SK-N-SH (cell line): ENCODE measurements at regions not wholly inside any gene's neighbourhood (a gene's known extent, or its start where the extent isn't known, plus 50 kb on each side); places are given as distances from the start of the nearest gene placed in this dataset.

Experiments used
- CTCF ChIA-PET: fragments of 300-600, 350-600 bp; formaldehyde crosslinking; extraction: SDS; loops from one replicate; lab custom pipeline; 2021; lab: Yijun Ruan, JAX
- POLR2A ChIA-PET: fragments of 350-600 bp; sonication (Branson Sonifier 250); formaldehyde crosslinking; extraction: SDS; loops from one replicate; lab custom pipeline; 2020; ENCODE audit warnings: antibody characterized with exemption, inconsistent platforms; lab: Yijun Ruan, JAX
- DNase-seq: peaks from one replicate; pipeline ENCODE4 v3.0.0; 2012
- H2AFZ ChIP-seq: fragments of 200-600 bp; sonication (generic); 2 replicates; pipeline ENCODE4 v1.8.1; 2016; ENCODE audit warnings: antibody characterized with exemption, mild to moderate bottlenecking, low read depth
- H3F3A ChIP-seq: fragments of 200-600 bp; sonication (generic); replicated peaks from 2 replicates; pipeline ENCODE3; 2016; ENCODE audit warnings: antibody characterized with exemption, mild to moderate bottlenecking; ENCODE audit not compliant: insufficient read depth
- H3K27ac ChIP-seq, 2 experiments: fragments of 200-500 bp in 1 of 2; fragments of 200-600 bp in 1 of 2; sonication (Bioruptor generic) in 1 of 2; sonication (generic), shearing (Covaris generic) in 1 of 2; 2 replicates each; pipeline versions ENCODE4 v1.5.1 to v1.6.1; 2014 to 2016; ENCODE audit warnings: low read depth in 2 of 2, inconsistent platforms in 1 of 2, low read length in 1 of 2, mild to moderate bottlenecking in 1 of 2, mixed read lengths in 1 of 2
- H3K27me3 ChIP-seq: fragments of 200-600 bp; sonication (generic), shearing (Covaris generic); 2 replicates; pipeline ENCODE4 v1.6.1; 2016; ENCODE audit warnings: mixed run types; ENCODE audit not compliant: insufficient read depth
- H3K36me3 ChIP-seq, 2 experiments: fragments of 200-500 bp in 1 of 2; fragments of 200-600 bp in 1 of 2; sonication (Bioruptor generic) in 1 of 2; sonication (generic) in 1 of 2; replicated peaks in 1 of 2; 2 replicates each; pipeline versions ENCODE3 to v1.5.1; 2014 to 2016; ENCODE audit warnings: low read length in 1 of 2, mild to moderate bottlenecking in 1 of 2; ENCODE audit not compliant: insufficient read depth in 2 of 2, control insufficient read depth in 1 of 2
- H3K4me1 ChIP-seq, 2 experiments: fragments of 200-500 bp in 1 of 2; fragments of 200-600 bp in 1 of 2; sonication (Bioruptor generic) in 1 of 2; sonication (generic), shearing (Covaris generic) in 1 of 2; 2 replicates each; pipeline versions ENCODE4 v1.5.1 to v1.6.1; 2014 to 2016; ENCODE audit warnings: low read depth in 1 of 2, low read length in 1 of 2, mixed run types in 1 of 2; ENCODE audit not compliant: insufficient read depth in 2 of 2, control insufficient read depth in 1 of 2
- H3K4me2 ChIP-seq: fragments of 200-600 bp; sonication (generic), shearing (Covaris generic); 2 replicates; pipeline ENCODE4 v1.6.1; 2017; ENCODE audit warnings: mixed run types
- H3K4me3 ChIP-seq, 2 experiments: fragments of 200-500 bp in 1 of 2; fragments of 200-600 bp in 1 of 2; sonication (Bioruptor generic) in 1 of 2; sonication (generic), shearing (Covaris generic) in 1 of 2; 2 replicates each; pipeline versions ENCODE4 v1.5.1 to v1.8.1; 2014 to 2016; ENCODE audit warnings: low read depth in 2 of 2, inconsistent platforms in 1 of 2, low read length in 1 of 2, mild to moderate bottlenecking in 1 of 2, mixed read lengths in 1 of 2, moderate library complexity in 1 of 2
- H3K79me2 ChIP-seq: fragments of 200-600 bp; sonication (generic); 2 replicates; pipeline ENCODE4 v1.8.1; 2017; ENCODE audit warnings: mild to moderate bottlenecking; ENCODE audit not compliant: insufficient read depth
- H3K9ac ChIP-seq: fragments of 200-600 bp; sonication (generic); 2 replicates; pipeline ENCODE4 v1.6.1; 2017; ENCODE audit warnings: mixed run types
- H3K9me2 ChIP-seq: fragments of 200-600 bp; sonication (generic); 2 replicates; pipeline ENCODE4 v1.6.1; 2017; ENCODE audit warnings: mixed run types
- H3K9me3 ChIP-seq: fragments of 200-600 bp; sonication (generic); 2 replicates; pipeline ENCODE4 v1.6.1; 2017; ENCODE audit warnings: mixed run types, mild to moderate bottlenecking, moderate library complexity
- H4K20me1 ChIP-seq: fragments of 200-600 bp; sonication (generic); 2 replicates; pipeline ENCODE4 v1.6.1; 2017; ENCODE audit warnings: mild to moderate bottlenecking, mixed run types; ENCODE audit not compliant: insufficient read depth
- CHD2 ChIP-seq: fragments of 150-350 bp; IDR thresholded peaks from 2 replicates; pipeline ENCODE4 v1.6.1; 2018; ENCODE audit warnings: low read length; ENCODE audit not compliant: partially characterized antibody
- ELF1 ChIP-seq: IDR thresholded peaks from 2 replicates; pipeline ENCODE4 v1.4.0; 2012
- FOSL2 ChIP-seq: IDR thresholded peaks from 2 replicates; pipeline ENCODE4 v1.4.0; 2012; ENCODE audit warnings: low read depth, mild to moderate bottlenecking, moderate library complexity, borderline replicate concordance
- FOXJ3 ChIP-seq: sonication (generic); formaldehyde crosslinking; IDR thresholded peaks from 2 replicates; pipeline ENCODE4 v1.5.1; 2020; ENCODE audit warnings: mild to moderate bottlenecking, missing genetic modification reagents
- FOXM1 ChIP-seq: IDR thresholded peaks from 2 replicates; pipeline ENCODE4 v1.4.0; 2012; ENCODE audit warnings: low read depth, mild to moderate bottlenecking
- GATA2 ChIP-seq: sonication (generic); formaldehyde crosslinking; IDR thresholded peaks from 2 replicates; pipeline ENCODE4 v1.5.0; 2020; ENCODE audit warnings: mild to moderate bottlenecking, missing genetic modification reagents
- JUND ChIP-seq: IDR thresholded peaks from 2 replicates; pipeline ENCODE4 v1.4.0; 2012
- MEF2A ChIP-seq: IDR thresholded peaks from 2 replicates; pipeline ENCODE4 v1.4.0; 2012; ENCODE audit warnings: low read depth, borderline replicate concordance
- NFIC ChIP-seq: IDR thresholded peaks from 2 replicates; pipeline ENCODE4 v1.4.0; 2012; ENCODE audit warnings: borderline replicate concordance
- NRF1 ChIP-seq: IDR thresholded peaks from 2 replicates; pipeline ENCODE4 v1.6.1; 2012; ENCODE audit warnings: low read depth, mild to moderate bottlenecking, low read length
- PBX3 ChIP-seq: IDR thresholded peaks from 2 replicates; pipeline ENCODE4; 2012
- POLR2AphosphoS5 ChIP-seq: IDR thresholded peaks from 2 replicates; pipeline ENCODE4 v1.6.1; 2012; ENCODE audit warnings: low read depth, low read length
- RCOR1 ChIP-seq: fragments of 150-350 bp; IDR thresholded peaks from 2 replicates; pipeline ENCODE4 v1.6.1; 2017; ENCODE audit warnings: antibody characterized with exemption, low read length
- TCF12 ChIP-seq: IDR thresholded peaks from 2 replicates; pipeline ENCODE4 v1.4.0; 2012
- TEAD4 ChIP-seq: IDR thresholded peaks from 2 replicates; pipeline ENCODE4 v1.4.0; 2012; ENCODE audit warnings: mild to moderate bottlenecking, borderline replicate concordance; ENCODE audit not compliant: insufficient read depth
- YY1 ChIP-seq: IDR thresholded peaks from 2 replicates; pipeline ENCODE4 v1.4.0; 2012; ENCODE audit warnings: low read depth, mild to moderate bottlenecking
- WGBS: methylation state at CpG from one replicate; pipeline ENCODE4 v1.1.6; 2017; ENCODE audit warnings: low lambda C conversion rate; 5-methylcytosine and 5-hydroxymethylcytosine counted together
- TF ChIP-seq, protein P1 (sequence below): fragments of 150-350 bp; IDR thresholded peaks from 2 replicates; pipeline ENCODE4 v1.6.1; 2016; ENCODE audit warnings: mild to moderate bottlenecking, low read depth, low read length
- TF ChIP-seq, protein P2 (sequence below): fragments of 150-350 bp; IDR thresholded peaks from 2 replicates; pipeline ENCODE4 v1.6.1; 2017; ENCODE audit warnings: antibody characterized with exemption, low read length, low read depth, borderline replicate concordance

GRCh38 chr2:40737180-40737579 is 285.3 kb upstream of the SLC8A1 start:
- 59% methylated on average over 4 of the region's 4 CpGs for WGBS
- TF ChIP-seq POLR2AphosphoS5 (no peak), RCOR1 (no peak), FOXJ3 (no peak), FOSL2 (no peak), GATA2 (no peak), TCF12 (no peak), MEF2A (no peak), YY1 (no peak), TEAD4 (no peak), ELF1 (no peak), JUND (no peak), NRF1 (no peak)
- TF ChIP-seq, protein P1, sequence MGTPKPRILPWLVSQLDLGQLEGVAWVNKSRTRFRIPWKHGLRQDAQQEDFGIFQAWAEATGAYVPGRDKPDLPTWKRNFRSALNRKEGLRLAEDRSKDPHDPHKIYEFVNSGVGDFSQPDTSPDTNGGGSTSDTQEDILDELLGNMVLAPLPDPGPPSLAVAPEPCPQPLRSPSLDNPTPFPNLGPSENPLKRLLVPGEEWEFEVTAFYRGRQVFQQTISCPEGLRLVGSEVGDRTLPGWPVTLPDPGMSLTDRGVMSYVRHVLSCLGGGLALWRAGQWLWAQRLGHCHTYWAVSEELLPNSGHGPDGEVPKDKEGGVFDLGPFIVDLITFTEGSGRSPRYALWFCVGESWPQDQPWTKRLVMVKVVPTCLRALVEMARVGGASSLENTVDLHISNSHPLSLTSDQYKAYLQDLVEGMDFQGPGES: no peak
- TF ChIP-seq, protein P2, sequence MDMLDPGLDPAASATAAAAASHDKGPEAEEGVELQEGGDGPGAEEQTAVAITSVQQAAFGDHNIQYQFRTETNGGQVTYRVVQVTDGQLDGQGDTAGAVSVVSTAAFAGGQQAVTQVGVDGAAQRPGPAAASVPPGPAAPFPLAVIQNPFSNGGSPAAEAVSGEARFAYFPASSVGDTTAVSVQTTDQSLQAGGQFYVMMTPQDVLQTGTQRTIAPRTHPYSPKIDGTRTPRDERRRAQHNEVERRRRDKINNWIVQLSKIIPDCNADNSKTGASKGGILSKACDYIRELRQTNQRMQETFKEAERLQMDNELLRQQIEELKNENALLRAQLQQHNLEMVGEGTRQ: no peak
- no peak overlapping the region for H2AFZ ChIP-seq
- no peaks in the 10 kb centered on the region for H3K79me2 ChIP-seq
- H4K20me1 ChIP-seq: no peaks in the 10 kb centered on the region
- no peaks in the 10 kb centered on the region; a peak in 1 of 4 replicates for H3K4me1 ChIP-seq
- H3K4me3 ChIP-seq: no peak overlapping the region
- no peak for DNase-seq
- CTCF ChIA-PET: no interaction called here
- H3K9ac ChIP-seq: no peak overlapping the region
- H3K36me3 ChIP-seq: no peaks in the 10 kb centered on the region
- H3K27ac ChIP-seq: no peak overlapping the region
- H3K9me3 ChIP-seq: no peaks in the 10 kb centered on the region
- POLR2A ChIA-PET: no interaction called here
- H3K9me2 ChIP-seq: no peaks in the 10 kb centered on the region
- H3K4me2 ChIP-seq: peak overlapping the region; percentile 11; the same call in 1 of the 2 replicates
- peaks cover 17% of the 10 kb centered on the region for H3F3A ChIP-seq
- no peaks in the 10 kb centered on the region for H3K27me3 ChIP-seq

DNA sequence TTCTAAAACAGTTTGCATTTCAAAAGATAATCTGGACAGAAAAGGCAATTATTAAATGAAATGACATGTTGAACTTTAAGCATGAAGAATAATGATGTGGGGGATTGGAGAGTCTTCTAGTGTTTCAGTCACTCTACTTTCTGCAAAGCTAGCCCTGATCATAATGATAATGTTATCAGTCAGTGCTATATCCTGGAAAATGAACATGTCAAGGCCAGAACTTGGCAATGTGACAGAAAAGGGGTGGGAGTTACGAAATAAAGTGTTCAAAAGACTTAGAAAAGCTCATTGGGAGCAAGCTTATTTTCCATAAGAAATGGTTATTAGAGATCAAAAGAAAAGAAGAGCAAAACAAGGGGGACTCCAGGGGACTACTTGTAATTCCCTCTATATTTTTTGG is 288.5 kb upstream of the SLC8A1 start:
- Histone ChIP-seq H3K9me3 (no peaks in the 10 kb centered on the region), H3K4me2 (no peak overlapping the region), H3K4me1 (no peaks in the 10 kb centered on the region; a peak in 1 of 4 replicates), H3K9ac (no peak overlapping the region), H4K20me1 (no peaks in the 10 kb centered on the region), H3F3A (peaks cover 1% of the 10 kb centered on the region), H3K4me3 (no peak overlapping the region), H3K36me3 (no peaks in the 10 kb centered on the region), H2AFZ (no peak overlapping the region), H3K79me2 (no peaks in the 10 kb centered on the region), H3K27ac (no peak overlapping the region), H3K9me2 (no peaks in the 10 kb centered on the region), H3K27me3 (no peaks in the 10 kb centered on the region)
- CTCF ChIA-PET: no interaction called here
- 70% methylated on average over 1 of the region's 1 CpG for WGBS
- TF ChIP-seq CHD2 (no peak), NFIC (peak; percentile 34; the same call in 1 of the 2 replicates), FOXM1 (no peak), PBX3 (peak; percentile 25; the same call in 1 of the 2 replicates), GATA2 (peak; percentile 71)
- POLR2A ChIA-PET: no interaction called here
- no peak for DNase-seq
